Effector memory CD4-positive, alpha-beta T cell (primary cell): ENCODE measurements at regions not wholly inside any gene's neighbourhood (a gene's known extent, or its start where the extent isn't known, plus 50 kb on each side); places are given as distances from the start of the nearest gene placed in this dataset.

ENCODE experiments used
- DNase-seq, 3 donors: peaks; one replicate each; pipeline ENCODE4 v3.0.0-alpha.2; 2020
- H3K27ac ChIP-seq: 2 replicates; pipeline ENCODE4 v1.7.0; 2013; ENCODE audit warnings: mild to moderate bottlenecking, low read length, moderate library complexity; ENCODE audit not compliant: insufficient read depth, poor library complexity, severe bottlenecking
- H3K27me3 ChIP-seq: replicated peaks from 2 replicates; pipeline ENCODE4 v1.7.0; 2013; ENCODE audit warnings: mild to moderate bottlenecking, low read length; ENCODE audit not compliant: insufficient read depth, control insufficient read depth, poor library complexity, severe bottlenecking
- H3K36me3 ChIP-seq: 2 replicates; pipeline ENCODE4 v1.7.0; 2013; ENCODE audit warnings: mild to moderate bottlenecking, low read length, moderate library complexity; ENCODE audit not compliant: control insufficient read depth, insufficient read depth
- H3K4me1 ChIP-seq: 2 replicates; pipeline ENCODE4 v1.7.0; 2013; ENCODE audit warnings: low read length, mild to moderate bottlenecking; ENCODE audit not compliant: control insufficient read depth, insufficient read depth, poor library complexity, severe bottlenecking
- H3K4me3 ChIP-seq: 2 replicates; pipeline ENCODE4 v1.7.0; 2013; ENCODE audit warnings: low read length, low read depth, mild to moderate bottlenecking; ENCODE audit not compliant: insufficient read depth, poor library complexity, severe bottlenecking
- H3K9me3 ChIP-seq: 2 replicates; pipeline ENCODE4 v1.7.0; 2013; ENCODE audit warnings: mild to moderate bottlenecking, low read length, moderate library complexity; ENCODE audit not compliant: control insufficient read depth

DNA sequence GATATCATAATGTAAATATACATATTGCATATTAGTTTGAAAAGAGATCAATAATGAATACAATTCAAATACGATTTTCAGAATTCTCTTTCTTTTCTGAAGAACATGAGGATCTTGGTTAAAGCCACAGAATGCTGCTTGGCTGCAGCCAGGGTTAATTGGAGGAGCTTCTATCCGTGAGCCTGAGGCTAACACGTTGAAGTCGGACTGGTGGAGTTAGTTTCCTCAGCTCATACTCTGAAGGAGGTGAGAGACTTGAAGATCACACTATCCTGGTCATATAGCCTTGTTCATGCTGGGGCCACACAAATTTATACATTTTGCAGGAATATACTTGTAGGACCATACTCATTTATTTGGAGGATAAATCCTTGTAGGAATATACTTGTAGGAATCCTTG lies 335.8 kb downstream of the TRIB2 start:
- no peak overlapping the region for H3K4me3 ChIP-seq
- no peaks in the 10 kb centered on the region for H3K4me1 ChIP-seq
- H3K36me3 ChIP-seq: no peaks in the 10 kb centered on the region
- no peak overlapping the region for H3K27ac ChIP-seq
- DNase-seq: no peak
- no peaks in the 10 kb centered on the region for H3K9me3 ChIP-seq
- H3K27me3 ChIP-seq: no peaks in the 10 kb centered on the region

- no peak for DNase-seq
- H3K36me3 ChIP-seq: no peaks in the 10 kb centered on the region
- no peak overlapping the region for H3K27ac ChIP-seq
- no peaks in the 10 kb centered on the region for H3K4me1 ChIP-seq
- no peaks in the 10 kb centered on the region for H3K9me3 ChIP-seq
- H3K4me3 ChIP-seq: no peak overlapping the region
- no peaks in the 10 kb centered on the region for H3K27me3 ChIP-seq
Observed at GRCh38 chr2:13056259-13056843, 339.6 kb downstream of the TRIB2 start.

GRCh38 chr2:13057671-13058070 lies 340.9 kb downstream of the TRIB2 start:
- no peak for DNase-seq
- H3K4me3 ChIP-seq: no peak overlapping the region
- H3K4me1 ChIP-seq: no peaks in the 10 kb centered on the region
- no peaks in the 10 kb centered on the region for H3K27me3 ChIP-seq
- H3K27ac ChIP-seq: no peak overlapping the region
- no peaks in the 10 kb centered on the region for H3K9me3 ChIP-seq
- H3K36me3 ChIP-seq: no peaks in the 10 kb centered on the region

- Histone ChIP-seq H3K36me3 (no peaks in the 10 kb centered on the region), H3K9me3 (no peaks in the 10 kb centered on the region), H3K27me3 (no peaks in the 10 kb centered on the region), H3K4me3 (no peak overlapping the region), H3K4me1 (no peaks in the 10 kb centered on the region), H3K27ac (no peak overlapping the region)
- DNase-seq: no peak
Observed at GRCh38 chr2:13066676-13067075, 349.9 kb downstream of the TRIB2 start.

- DNase-seq: no peak
- Histone ChIP-seq H3K27ac (no peak overlapping the region), H3K9me3 (no peaks in the 10 kb centered on the region), H3K36me3 (no peaks in the 10 kb centered on the region), H3K27me3 (no peaks in the 10 kb centered on the region), H3K4me3 (no peak overlapping the region), H3K4me1 (no peaks in the 10 kb centered on the region)
Observed at GRCh38 chr2:13067508-13067907, 350.8 kb downstream of the TRIB2 start.

DNA sequence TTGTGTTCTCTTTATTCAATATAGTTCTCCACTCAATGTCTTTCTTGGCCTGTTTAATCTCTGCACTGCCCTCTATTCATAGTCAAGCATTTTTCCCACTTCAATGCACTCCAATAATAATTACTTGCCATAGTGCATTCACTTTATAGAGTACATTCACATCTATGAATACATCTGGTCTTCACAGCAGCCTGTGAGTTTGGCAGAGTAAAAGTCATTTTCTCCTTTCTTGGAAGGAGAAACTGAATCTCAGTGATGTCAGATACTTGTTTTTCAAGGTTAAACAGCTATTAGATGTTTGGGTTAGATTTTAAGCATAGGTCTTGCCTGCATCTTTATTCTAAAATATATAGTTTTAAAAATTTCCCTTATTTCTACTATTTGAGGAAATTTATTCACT lies 373.2 kb downstream of the TRIB2 start:
- H3K27ac ChIP-seq: no peak overlapping the region
- H3K4me1 ChIP-seq: no peaks in the 10 kb centered on the region
- no peaks in the 10 kb centered on the region for H3K9me3 ChIP-seq
- H3K27me3 ChIP-seq: peaks cover 4% of the 10 kb centered on the region
- no peaks in the 10 kb centered on the region for H3K36me3 ChIP-seq
- DNase-seq: no peak
- H3K4me3 ChIP-seq: no peak overlapping the region

- H3K27ac ChIP-seq: no peak overlapping the region
- no peak for DNase-seq
- no peaks in the 10 kb centered on the region for H3K36me3 ChIP-seq
- no peaks in the 10 kb centered on the region for H3K9me3 ChIP-seq
- H3K27me3 ChIP-seq: peaks cover 4% of the 10 kb centered on the region
- H3K4me3 ChIP-seq: no peak overlapping the region
- no peaks in the 10 kb centered on the region for H3K4me1 ChIP-seq
Observed at GRCh38 chr2:13091455-13091854, 374.7 kb downstream of the TRIB2 start.

DNA sequence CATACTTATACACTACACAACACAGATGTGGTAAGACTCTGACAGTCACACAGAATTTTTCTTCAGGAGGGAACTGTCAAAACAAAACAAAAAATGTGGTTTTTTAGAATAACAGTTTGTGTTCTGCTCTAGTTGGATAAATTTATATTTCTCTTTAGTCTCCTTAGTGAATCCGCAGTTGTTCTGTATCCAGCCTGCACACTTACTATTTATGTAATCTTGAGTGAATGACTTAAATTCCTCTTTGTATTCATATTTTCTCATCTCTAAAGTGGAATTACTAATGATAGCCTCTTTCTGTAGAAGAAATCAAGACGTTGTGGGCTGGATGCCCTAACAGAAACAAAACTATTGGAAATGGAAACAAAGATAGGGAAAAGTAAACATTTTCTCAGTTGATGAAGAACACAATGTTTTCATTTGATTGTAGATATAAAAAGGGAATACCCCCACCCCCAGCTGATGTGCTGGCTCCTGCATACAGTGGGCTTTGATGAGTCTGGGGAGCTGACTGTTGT lies 375.2 kb downstream of the TRIB2 start:
- no peak for DNase-seq
- Histone ChIP-seq H3K4me3 (no peak overlapping the region), H3K27ac (no peak overlapping the region), H3K36me3 (no peaks in the 10 kb centered on the region), H3K27me3 (peaks cover 4% of the 10 kb centered on the region), H3K4me1 (no peaks in the 10 kb centered on the region), H3K9me3 (no peaks in the 10 kb centered on the region)

DNA sequence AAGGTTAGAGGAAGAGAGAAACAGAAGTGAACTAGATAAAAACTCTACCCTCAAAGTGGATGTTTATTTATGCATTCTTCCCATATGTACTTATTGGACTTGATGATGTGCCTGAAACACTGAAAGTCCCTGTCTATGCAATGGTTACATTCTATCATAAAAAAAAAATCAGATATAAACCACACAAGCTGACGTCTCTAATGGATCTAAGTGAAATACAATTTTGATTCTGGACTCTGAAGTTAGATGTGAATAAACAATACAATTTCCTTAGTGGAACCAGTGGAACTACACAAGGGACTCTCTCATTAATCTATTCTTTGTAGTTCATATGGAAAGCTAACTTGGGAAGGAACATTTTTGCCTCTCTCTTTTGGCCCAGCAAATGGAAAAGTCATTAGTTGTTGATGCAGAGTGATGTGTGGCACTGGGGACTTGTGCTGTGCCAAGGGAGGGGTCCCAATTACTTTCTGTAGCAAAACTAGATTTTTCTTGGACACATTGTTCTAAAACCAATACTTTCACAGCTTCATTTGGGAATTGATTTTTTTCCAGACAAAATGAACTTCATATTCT lies 376.8 kb downstream of the TRIB2 start:
- no peak overlapping the region for H3K4me3 ChIP-seq
- H3K4me1 ChIP-seq: no peaks in the 10 kb centered on the region
- no peak for DNase-seq
- no peaks in the 10 kb centered on the region for H3K36me3 ChIP-seq
- H3K27me3 ChIP-seq: peaks cover 4% of the 10 kb centered on the region
- H3K27ac ChIP-seq: no peak overlapping the region
- no peaks in the 10 kb centered on the region for H3K9me3 ChIP-seq

DNA sequence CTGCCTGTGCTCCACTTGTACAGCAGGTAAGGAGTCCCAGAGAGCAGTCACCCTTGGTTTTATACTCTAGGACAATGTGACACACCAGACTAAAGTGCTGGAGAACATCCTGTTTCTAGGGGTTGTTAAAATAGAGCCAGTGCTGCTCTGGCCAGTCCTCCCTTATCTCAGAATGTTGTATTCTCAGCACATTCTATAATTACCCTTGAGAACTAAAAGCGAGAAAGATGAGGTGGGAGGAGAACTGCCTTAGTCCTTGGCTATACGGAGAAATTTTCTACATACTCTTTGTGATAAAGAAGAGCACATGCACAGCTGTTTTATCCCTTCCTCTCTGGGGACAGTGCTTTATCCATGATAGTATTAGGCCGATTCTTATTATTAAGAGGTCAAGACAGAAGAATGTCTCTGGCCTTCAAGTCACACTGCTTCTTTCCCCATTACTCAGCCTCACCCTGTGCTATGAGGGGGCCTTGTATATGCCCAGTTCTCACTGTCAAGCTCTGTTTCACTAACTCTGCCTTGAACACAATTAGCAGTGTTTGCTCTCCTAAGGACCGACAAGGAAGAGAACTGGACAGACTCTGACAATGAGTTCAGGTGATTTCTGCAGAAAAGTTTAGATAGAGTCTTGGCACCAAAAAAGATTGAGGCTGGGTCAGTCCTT lies 385.8 kb downstream of the TRIB2 start:
- no peaks in the 10 kb centered on the region for H3K27me3 ChIP-seq
- DNase-seq: no peak
- H3K4me1 ChIP-seq: no peaks in the 10 kb centered on the region
- H3K27ac ChIP-seq: no peak overlapping the region
- no peaks in the 10 kb centered on the region for H3K9me3 ChIP-seq
- H3K36me3 ChIP-seq: no peaks in the 10 kb centered on the region
- H3K4me3 ChIP-seq: no peak overlapping the region
